Left kidney (tissue), 1 donor: ENCODE measurements at regions not wholly inside any gene's neighbourhood (a gene's known extent, or its start where the extent isn't known, plus 50 kb on each side); places are given as distances from the start of the nearest gene placed in this dataset.
"Not testable (repeated sequence)": the region's sequence is repeated elsewhere in the genome, so short reads cannot be mapped to it uniquely, and the experiment has no call there.

Source experiments
- DNase-seq: peaks from one replicate; pipeline ENCODE4 v3.0.0-alpha.2; 2013

GRCh38 chr5:26390608-26391007, 647.8 kb downstream of the CDH9 start:
- no peak for DNase-seq

- DNase-seq: no peak
These were observed 649.4 kb downstream of the CDH9 start for GRCh38 chr5:26388976-26389375.

GRCh38 chr5:26386532-26386931, 651.9 kb downstream of the CDH9 start:
- no peak for DNase-seq

- not testable (repeated sequence) for DNase-seq
These were observed 673.8 kb downstream of the CDH9 start for GRCh38 chr5:26364624-26365023.

GRCh38 chr5:26343801-26344325, 694.5 kb downstream of the CDH9 start:
- no peak for DNase-seq

- DNase-seq: no peak
These were observed 698.8 kb downstream of the CDH9 start for GRCh38 chr5:26339576-26339975.

- DNase-seq: peak; percentile 7
These were observed 708.7 kb downstream of the CDH9 start for GRCh38 chr5:26329562-26330189.

- DNase-seq: no peak
These were observed 712.1 kb downstream of the CDH9 start for GRCh38 chr5:26326153-26326759.

GRCh38 chr5:26325432-26325831, 713.0 kb downstream of the CDH9 start:
- not testable (repeated sequence) for DNase-seq

GRCh38 chr5:26324273-26324895, 714.0 kb downstream of the CDH9 start:
- not testable (repeated sequence) for DNase-seq

GRCh38 chr5:26323794-26324193, 714.6 kb downstream of the CDH9 start:
- no peak for DNase-seq

GRCh38 chr5:26321278-26321677, 717.1 kb downstream of the CDH9 start:
- DNase-seq: no peak

GRCh38 chr5:26310415-26310814, 728.0 kb downstream of the CDH9 start:
- DNase-seq: no peak

- no peak for DNase-seq
These were observed 742.8 kb downstream of the CDH9 start for GRCh38 chr5:26295541-26295940.

GRCh38 chr5:26282190-26282589, 756.2 kb downstream of the CDH9 start:
- DNase-seq: no peak

- DNase-seq: no peak
These were observed 760.3 kb downstream of the CDH9 start for GRCh38 chr5:26278078-26278477.

GRCh38 chr5:26259081-26259480, 779.3 kb downstream of the CDH9 start:
- DNase-seq: no peak

GRCh38 chr5:26245321-26245720, 793.1 kb downstream of the CDH9 start:
- no peak for DNase-seq

GRCh38 chr5:26239588-26239987, 798.8 kb downstream of the CDH9 start:
- no peak for DNase-seq

GRCh38 chr5:26237489-26237888, 800.9 kb downstream of the CDH9 start:
- no peak for DNase-seq

GRCh38 chr5:26236936-26237335, 801.5 kb downstream of the CDH9 start:
- no peak for DNase-seq

GRCh38 chr5:26232706-26233105, 805.7 kb downstream of the CDH9 start:
- DNase-seq: no peak

GRCh38 chr5:26231316-26231715, 807.1 kb downstream of the CDH9 start:
- no peak for DNase-seq

GRCh38 chr5:26229848-26230247, 808.5 kb downstream of the CDH9 start:
- DNase-seq: no peak
